SHP77 treated with DMSO at 0.1 percent for 48 hours (cell line): ENCODE measurements at regions not wholly inside any gene's neighbourhood (a gene's known extent, or its start where the extent isn't known, plus 50 kb on each side); places are given as distances from the start of the nearest gene placed in this dataset.

Experiments
- DNase-seq: peaks from one replicate; lab custom pipeline; 2025; lab: John Stamatoyannopoulos, UW

GRCh38 chr1:80910426-80910825 is 890.3 kb upstream of the ADGRL2 start:
- no peak for DNase-seq

- no peak for DNase-seq
Measured at GRCh38 chr1:80909172-80909784, 891.5 kb upstream of the ADGRL2 start.

GRCh38 chr1:80896781-80897356 is 903.9 kb upstream of the ADGRL2 start:
- DNase-seq = no peak

- no peak for DNase-seq
Measured at GRCh38 chr1:80894921-80895320, 905.8 kb upstream of the ADGRL2 start.

- DNase-seq = no peak
Measured at GRCh38 chr1:80893115-80893514, 907.6 kb upstream of the ADGRL2 start.

- no peak for DNase-seq
Measured at GRCh38 chr1:80892539-80892938, 908.2 kb upstream of the ADGRL2 start.

GRCh38 chr1:80891871-80892270 is 908.9 kb upstream of the ADGRL2 start:
- no peak for DNase-seq

GRCh38 chr1:80882553-80882952 is 918.2 kb upstream of the ADGRL2 start:
- no peak for DNase-seq

- no peak for DNase-seq
Measured at GRCh38 chr1:80878343-80878742, 922.4 kb upstream of the ADGRL2 start.

GRCh38 chr1:80876035-80876434 is 924.7 kb upstream of the ADGRL2 start:
- DNase-seq = no peak

- DNase-seq = no peak
Measured at GRCh38 chr1:80869299-80869698, 931.4 kb upstream of the ADGRL2 start.

- no peak for DNase-seq
Measured at GRCh38 chr1:80847904-80848303, 952.8 kb upstream of the ADGRL2 start.

- DNase-seq = no peak
Measured at GRCh38 chr1:80846966-80847365, 953.8 kb upstream of the ADGRL2 start.

GRCh38 chr1:80842796-80843195 is 957.9 kb upstream of the ADGRL2 start:
- no peak for DNase-seq

GRCh38 chr1:80841261-80841660 is 959.5 kb upstream of the ADGRL2 start:
- no peak for DNase-seq

GRCh38 chr1:80837066-80837465 is 963.7 kb upstream of the ADGRL2 start:
- no peak for DNase-seq

GRCh38 chr1:80836505-80836904 is 964.2 kb upstream of the ADGRL2 start:
- no peak for DNase-seq

- no peak for DNase-seq
Measured at GRCh38 chr1:80827666-80828065, 973.1 kb upstream of the ADGRL2 start.

GRCh38 chr1:80825067-80825466 is 975.7 kb upstream of the ADGRL2 start:
- DNase-seq = no peak

- no peak for DNase-seq
Measured at GRCh38 chr1:80818211-80818610, 982.5 kb upstream of the ADGRL2 start.

GRCh38 chr1:80807981-80808380 is 992.8 kb upstream of the ADGRL2 start:
- DNase-seq = no peak

- no peak for DNase-seq
Measured at GRCh38 chr1:80806431-80806830, 994.3 kb upstream of the ADGRL2 start.

- DNase-seq = no peak
Measured at GRCh38 chr1:80801695-80802094, 999.0 kb upstream of the ADGRL2 start.

GRCh38 chr1:80799457-80799856 is 1001.3 kb upstream of the ADGRL2 start:
- DNase-seq = no peak
